PC-9 (cell line): ENCODE measurements at regions not wholly inside any gene's neighbourhood (a gene's known extent, or its start where the extent isn't known, plus 50 kb on each side); places are given as distances from the start of the nearest gene placed in this dataset.

Experiments used
- EZH2 ChIP-seq: fragments of 200-600 bp; sonication (generic); IDR thresholded peaks from 2 replicates; pipeline ENCODE4 v1.8.0; 2017; ENCODE audit warnings: antibody characterized with exemption, low read depth
- TF ChIP-seq, protein P1 (sequence below): fragments of 200-600 bp; sonication (generic); conservative IDR thresholded peaks from 2 replicates; pipeline ENCODE4 v1.6.1; 2017; ENCODE audit warnings: mixed run types, antibody characterized with exemption, mild to moderate bottlenecking, moderate library complexity

DNA sequence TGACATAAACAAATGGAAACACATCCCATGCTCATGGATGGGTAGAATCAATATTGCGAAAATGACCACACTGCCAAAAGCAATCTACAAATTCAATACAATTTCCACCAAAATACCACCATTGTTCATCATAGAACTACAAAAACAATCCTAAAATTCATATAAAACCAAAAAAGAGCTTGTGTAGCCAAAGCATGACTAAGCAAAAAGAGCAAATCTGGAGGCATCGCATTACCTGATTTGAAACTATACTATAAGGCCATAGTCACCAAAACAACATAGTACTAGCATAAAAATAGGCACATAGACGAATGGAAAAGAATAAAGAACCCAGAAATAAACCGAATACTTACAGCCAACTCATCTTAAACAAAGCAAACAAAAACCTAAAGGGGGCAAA, 342.8 kb upstream of the AGA start:
- TF ChIP-seq, protein P1, sequence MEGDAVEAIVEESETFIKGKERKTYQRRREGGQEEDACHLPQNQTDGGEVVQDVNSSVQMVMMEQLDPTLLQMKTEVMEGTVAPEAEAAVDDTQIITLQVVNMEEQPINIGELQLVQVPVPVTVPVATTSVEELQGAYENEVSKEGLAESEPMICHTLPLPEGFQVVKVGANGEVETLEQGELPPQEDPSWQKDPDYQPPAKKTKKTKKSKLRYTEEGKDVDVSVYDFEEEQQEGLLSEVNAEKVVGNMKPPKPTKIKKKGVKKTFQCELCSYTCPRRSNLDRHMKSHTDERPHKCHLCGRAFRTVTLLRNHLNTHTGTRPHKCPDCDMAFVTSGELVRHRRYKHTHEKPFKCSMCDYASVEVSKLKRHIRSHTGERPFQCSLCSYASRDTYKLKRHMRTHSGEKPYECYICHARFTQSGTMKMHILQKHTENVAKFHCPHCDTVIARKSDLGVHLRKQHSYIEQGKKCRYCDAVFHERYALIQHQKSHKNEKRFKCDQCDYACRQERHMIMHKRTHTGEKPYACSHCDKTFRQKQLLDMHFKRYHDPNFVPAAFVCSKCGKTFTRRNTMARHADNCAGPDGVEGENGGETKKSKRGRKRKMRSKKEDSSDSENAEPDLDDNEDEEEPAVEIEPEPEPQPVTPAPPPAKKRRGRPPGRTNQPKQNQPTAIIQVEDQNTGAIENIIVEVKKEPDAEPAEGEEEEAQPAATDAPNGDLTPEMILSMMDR, result no peak
- no peak for TF ChIP-seq EZH2
